Fibroblast of lung (primary cell): ENCODE measurements at regions not wholly inside any gene's neighbourhood (a gene's known extent, or its start where the extent isn't known, plus 50 kb on each side); places are given as distances from the start of the nearest gene placed in this dataset.

Source experiments
- DNase-seq, 2 donors: peaks; one replicate each; pipeline versions ENCODE4 v3.0.0 to v3.0.0-alpha.2; 2010; ENCODE audit warnings: low read depth in 2 of 2
- H2AFZ ChIP-seq: 2 replicates; pipeline ENCODE4 v1.5.1; 2012; ENCODE audit warnings: low read length, control low read depth, inconsistent platforms
- H3K27ac ChIP-seq: 2 replicates; pipeline ENCODE4 v1.5.1; 2011; ENCODE audit warnings: low read length, control low read depth; ENCODE audit not compliant: insufficient read depth
- H3K27me3 ChIP-seq: 2 replicates; pipeline ENCODE4 v1.5.1; 2011; ENCODE audit warnings: mild to moderate bottlenecking, low read length; ENCODE audit not compliant: control insufficient read depth, insufficient read depth
- H3K36me3 ChIP-seq: 2 replicates; pipeline ENCODE4 v1.5.1; 2011; ENCODE audit warnings: low read length; ENCODE audit not compliant: control insufficient read depth, insufficient read depth
- H3K4me1 ChIP-seq: 2 replicates; pipeline ENCODE4 v1.5.1; 2011; ENCODE audit warnings: low read length; ENCODE audit not compliant: control insufficient read depth, insufficient read depth; ENCODE audit errors: extremely low read depth
- H3K4me2 ChIP-seq: 2 replicates; pipeline ENCODE4 v1.5.1; 2011; ENCODE audit warnings: low read length, control low read depth; ENCODE audit not compliant: insufficient read depth; ENCODE audit errors: extremely low read depth
- H3K4me3 ChIP-seq, 4 experiments: fragments of 200-600 bp in 1 of 4; sonication (generic) in 1 of 4; replicated peaks in 1 of 4; 2 replicates each; pipeline ENCODE4 v1.5.1; 2011 to 2016; ENCODE audit warnings: low read length in 4 of 4, low read depth in 3 of 4, mild to moderate bottlenecking in 3 of 4, control low read depth in 2 of 4, inconsistent platforms in 1 of 4, mixed read lengths in 1 of 4; ENCODE audit not compliant: insufficient read depth in 1 of 4; ENCODE audit errors: control extremely low read depth in 1 of 4
- H3K79me2 ChIP-seq: 2 replicates; pipeline ENCODE4 v1.5.1; 2012; ENCODE audit warnings: mild to moderate bottlenecking, low read length, inconsistent platforms; ENCODE audit not compliant: control insufficient read depth, insufficient read depth
- H3K9ac ChIP-seq: 2 replicates; pipeline ENCODE4 v1.5.1; 2011; ENCODE audit warnings: mild to moderate bottlenecking, low read length, control low read depth; ENCODE audit not compliant: insufficient read depth
- H3K9me3 ChIP-seq: 2 replicates; pipeline ENCODE4 v1.5.1; 2012; ENCODE audit warnings: low read depth, low read length; ENCODE audit not compliant: control insufficient read depth, insufficient read depth
- H4K20me1 ChIP-seq: 2 replicates; pipeline ENCODE4 v1.5.1; 2011; ENCODE audit warnings: low read length; ENCODE audit not compliant: control insufficient read depth, insufficient read depth; ENCODE audit errors: extremely low read depth
- EZH2 ChIP-seq: IDR thresholded peaks from 2 replicates; pipeline ENCODE4 v1.5.1; 2012; ENCODE audit warnings: low read length, control low read depth, mild to moderate bottlenecking; ENCODE audit errors: missing control alignments
- TF ChIP-seq, protein P1 (sequence below), 2 donors: IDR thresholded peaks in 1 of 2; conservative IDR thresholded peaks in 1 of 2; 1 replicate in 1 of 2; 2 replicates in 1 of 2; pipeline ENCODE4 v1.5.1; 2011 to 2012; ENCODE audit warnings: low read length in 2 of 2, control low read depth in 1 of 2, inconsistent platforms in 1 of 2, low read depth in 1 of 2, mild to moderate bottlenecking in 1 of 2

- DNase-seq = no peak
- no peaks in the 10 kb centered on the region for H4K20me1 ChIP-seq
- no peaks in the 10 kb centered on the region for H3K4me1 ChIP-seq
- no peak overlapping the region for H3K9ac ChIP-seq
- no peaks in the 10 kb centered on the region for H3K36me3 ChIP-seq
- no peaks in the 10 kb centered on the region for H3K79me2 ChIP-seq
- no peak overlapping the region for H3K27ac ChIP-seq
- no peaks in the 10 kb centered on the region for H3K9me3 ChIP-seq
- H2AFZ ChIP-seq = no peak overlapping the region
- no peaks in the 10 kb centered on the region for H3K27me3 ChIP-seq
- no peak overlapping the region for H3K4me2 ChIP-seq
- no peak for TF ChIP-seq EZH2
- TF ChIP-seq, protein P1, sequence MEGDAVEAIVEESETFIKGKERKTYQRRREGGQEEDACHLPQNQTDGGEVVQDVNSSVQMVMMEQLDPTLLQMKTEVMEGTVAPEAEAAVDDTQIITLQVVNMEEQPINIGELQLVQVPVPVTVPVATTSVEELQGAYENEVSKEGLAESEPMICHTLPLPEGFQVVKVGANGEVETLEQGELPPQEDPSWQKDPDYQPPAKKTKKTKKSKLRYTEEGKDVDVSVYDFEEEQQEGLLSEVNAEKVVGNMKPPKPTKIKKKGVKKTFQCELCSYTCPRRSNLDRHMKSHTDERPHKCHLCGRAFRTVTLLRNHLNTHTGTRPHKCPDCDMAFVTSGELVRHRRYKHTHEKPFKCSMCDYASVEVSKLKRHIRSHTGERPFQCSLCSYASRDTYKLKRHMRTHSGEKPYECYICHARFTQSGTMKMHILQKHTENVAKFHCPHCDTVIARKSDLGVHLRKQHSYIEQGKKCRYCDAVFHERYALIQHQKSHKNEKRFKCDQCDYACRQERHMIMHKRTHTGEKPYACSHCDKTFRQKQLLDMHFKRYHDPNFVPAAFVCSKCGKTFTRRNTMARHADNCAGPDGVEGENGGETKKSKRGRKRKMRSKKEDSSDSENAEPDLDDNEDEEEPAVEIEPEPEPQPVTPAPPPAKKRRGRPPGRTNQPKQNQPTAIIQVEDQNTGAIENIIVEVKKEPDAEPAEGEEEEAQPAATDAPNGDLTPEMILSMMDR (conservative IDR thresholded peaks at IDR 0.05 in 1 of 2, IDR thresholded peaks at IDR 0.05 in 1 of 2; ENCODE audit: low read depth in 1 of 2, low read length in 2 of 2) = no peak
- no peak overlapping the region for H3K4me3 ChIP-seq
Observed at GRCh38 chr16:54533856-54534490, 247.4 kb upstream of the IRX3 start.

GRCh38 chr16:54526916-54527315 lies 240.3 kb upstream of the IRX3 start:
- TF ChIP-seq, protein P1 (conservative IDR thresholded peaks at IDR 0.05 in 1 of 2, IDR thresholded peaks at IDR 0.05 in 1 of 2; ENCODE audit: low read depth in 1 of 2, low read length in 2 of 2) = no peak
- TF ChIP-seq EZH2 = no peak
- no peaks in the 10 kb centered on the region for H3K27me3 ChIP-seq
- peak in 1 of 2 donors; percentile 25 for DNase-seq

GRCh38 chr16:54526087-54526486 lies 239.5 kb upstream of the IRX3 start:
- Histone ChIP-seq H3K79me2 (no peaks in the 10 kb centered on the region), H3K4me1 (no peaks in the 10 kb centered on the region), H3K27me3 (no peaks in the 10 kb centered on the region), H3K9me3 (no peaks in the 10 kb centered on the region), H4K20me1 (no peaks in the 10 kb centered on the region), H3K4me3 (no peak overlapping the region), H3K4me2 (no peak overlapping the region), H3K36me3 (no peaks in the 10 kb centered on the region), H3K9ac (no peak overlapping the region), H2AFZ (no peak overlapping the region), H3K27ac (no peak overlapping the region)
- no peak for DNase-seq
- TF ChIP-seq, protein P1 (conservative IDR thresholded peaks at IDR 0.05 in 1 of 2, IDR thresholded peaks at IDR 0.05 in 1 of 2; ENCODE audit: low read depth in 1 of 2, low read length in 2 of 2) = no peak
- no peak for TF ChIP-seq EZH2

More at GRCh38 chr16:54526916-54527315, 240.3 kb upstream of the IRX3 start:
- no peaks in the 10 kb centered on the region for H3K9me3 ChIP-seq
- H4K20me1 ChIP-seq = no peaks in the 10 kb centered on the region
- H3K4me1 ChIP-seq = no peaks in the 10 kb centered on the region
- no peaks in the 10 kb centered on the region for H3K79me2 ChIP-seq
- H3K4me3 ChIP-seq = no peak overlapping the region
- no peaks in the 10 kb centered on the region for H3K36me3 ChIP-seq
- H2AFZ ChIP-seq = no peak overlapping the region
- H3K27ac ChIP-seq = no peak overlapping the region
- H3K4me2 ChIP-seq = no peak overlapping the region
- no peak overlapping the region for H3K9ac ChIP-seq
